GM18526 (cell line): ENCODE measurements at regions not wholly inside any gene's neighbourhood (a gene's known extent, or its start where the extent isn't known, plus 50 kb on each side); places are given as distances from the start of the nearest gene placed in this dataset.

Experiments used
- POLR2A ChIP-seq: IDR thresholded peaks from 3 replicates; pipeline ENCODE4 v1.6.1; 2011; ENCODE audit not compliant: insufficient read length; ENCODE audit errors: extremely low read depth

DNA sequence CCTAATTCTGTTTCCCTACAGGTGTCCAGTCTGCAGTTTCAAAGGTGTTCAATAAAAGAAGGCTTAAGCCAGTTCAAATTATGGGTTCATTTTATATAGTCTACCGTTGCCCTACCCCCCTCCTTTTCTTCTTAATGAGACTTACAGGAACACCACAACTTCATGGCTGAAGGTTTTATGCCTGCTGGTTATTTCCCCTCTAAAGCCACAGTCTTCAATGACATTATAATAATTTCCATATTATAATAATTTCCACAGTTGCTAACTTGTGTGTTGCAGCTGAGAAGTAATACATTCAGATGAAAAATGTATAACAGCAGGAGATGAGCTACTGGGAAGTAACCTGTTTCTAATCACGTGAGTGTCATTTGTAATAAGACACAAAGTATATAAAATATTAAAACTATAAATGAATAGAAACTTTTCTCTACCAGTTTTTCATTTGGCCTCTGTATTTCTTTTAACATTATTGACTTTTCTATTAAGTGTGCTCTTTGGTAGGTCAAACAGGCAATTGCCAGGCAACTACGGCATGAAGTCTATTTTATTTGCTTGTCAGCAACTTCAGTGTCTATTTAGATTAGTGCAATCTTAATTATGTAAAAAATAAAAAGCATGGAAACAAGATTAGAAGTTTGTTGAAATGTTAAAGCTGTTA lies 120.5 kb upstream of the HMHB1 start:
- no peak for TF ChIP-seq POLR2A

GRCh38 chr5:143687604-143688003 lies 124.4 kb upstream of the HMHB1 start:
- no peak for TF ChIP-seq POLR2A

DNA sequence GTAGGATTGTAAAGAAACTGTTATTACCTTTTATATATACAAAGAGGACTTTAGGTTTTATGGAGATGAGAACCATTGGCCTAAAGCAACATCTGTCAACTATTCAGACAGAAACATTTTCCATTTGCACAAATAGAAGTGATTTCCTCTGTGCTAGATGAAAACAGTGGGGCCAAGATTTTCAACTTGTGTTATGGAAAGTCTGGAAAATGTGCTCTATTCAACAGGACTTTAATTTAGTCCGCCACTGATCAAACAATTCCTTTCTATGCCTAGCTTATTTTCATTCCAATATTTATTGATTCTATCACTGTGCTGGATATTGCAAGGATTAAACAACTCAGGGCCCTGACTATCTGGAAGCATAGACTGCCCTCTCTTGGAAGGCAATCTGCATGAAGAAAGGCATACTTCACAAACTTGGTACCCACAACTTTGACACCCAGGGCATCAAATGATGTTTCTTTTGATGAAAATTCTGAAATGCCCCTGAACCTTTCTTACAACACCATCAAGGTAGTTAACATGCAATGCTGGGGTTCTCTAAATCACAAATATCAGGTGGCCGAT lies 126.6 kb upstream of the HMHB1 start:
- TF ChIP-seq POLR2A, result no peak

- TF ChIP-seq POLR2A, result no peak
Measured at GRCh38 chr5:143683459-143683858, 128.5 kb upstream of the HMHB1 start.

DNA sequence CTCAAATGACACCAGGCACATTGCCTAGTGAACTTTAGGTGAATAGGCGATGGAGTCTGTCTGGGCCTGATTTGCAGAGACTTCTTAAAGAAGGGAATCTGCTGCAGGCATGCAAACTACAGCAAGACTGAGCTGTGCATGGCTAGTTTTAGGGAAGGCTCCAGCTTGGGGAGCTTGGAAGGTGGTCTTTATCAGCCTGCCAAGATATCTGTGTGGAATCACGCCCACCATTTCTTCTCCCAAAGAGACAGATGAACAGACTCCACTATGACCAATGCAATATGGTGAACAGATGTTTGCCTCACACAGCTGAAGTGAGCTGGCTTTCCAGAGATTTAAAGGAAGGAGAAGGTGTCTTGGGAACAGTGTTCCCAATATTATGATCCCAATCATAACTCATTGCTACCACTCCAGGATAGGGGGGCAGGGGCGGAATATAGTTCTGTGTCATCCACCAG lies 129.0 kb upstream of the HMHB1 start:
- TF ChIP-seq POLR2A, result no peak

DNA sequence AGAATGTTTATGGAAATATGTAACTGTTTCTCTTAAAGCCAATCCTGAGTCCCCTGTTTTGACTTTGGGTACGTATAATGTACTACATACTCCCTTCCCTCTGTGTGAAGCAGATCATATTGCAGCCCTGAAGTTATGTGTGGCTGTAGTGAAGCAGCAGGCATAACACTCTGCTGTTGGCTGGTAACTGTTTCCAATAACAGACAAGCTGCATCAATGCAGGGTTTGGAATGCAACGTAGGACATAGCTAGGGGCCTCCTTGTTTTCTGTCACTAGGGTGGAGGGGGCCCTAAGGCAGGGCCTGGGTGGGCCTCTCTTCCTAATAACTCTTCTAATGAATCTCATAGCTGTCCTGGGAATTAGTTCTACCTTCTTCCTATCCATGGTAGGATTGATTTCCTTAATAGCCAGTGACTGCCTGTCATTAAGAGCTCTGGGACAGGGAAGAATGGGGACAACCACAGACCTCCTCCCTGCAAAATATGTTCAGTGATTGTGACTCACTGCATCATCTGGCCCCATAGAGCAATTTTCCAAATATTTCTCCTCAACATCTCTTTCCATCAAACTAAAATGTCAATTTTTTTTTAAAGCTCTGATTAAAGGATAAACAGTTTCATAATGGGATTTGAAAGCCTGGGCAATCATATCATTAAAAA lies 129.6 kb upstream of the HMHB1 start:
- no peak for TF ChIP-seq POLR2A

- TF ChIP-seq POLR2A, result no peak
Measured at GRCh38 chr5:143680672-143681259, 131.2 kb upstream of the HMHB1 start.

DNA sequence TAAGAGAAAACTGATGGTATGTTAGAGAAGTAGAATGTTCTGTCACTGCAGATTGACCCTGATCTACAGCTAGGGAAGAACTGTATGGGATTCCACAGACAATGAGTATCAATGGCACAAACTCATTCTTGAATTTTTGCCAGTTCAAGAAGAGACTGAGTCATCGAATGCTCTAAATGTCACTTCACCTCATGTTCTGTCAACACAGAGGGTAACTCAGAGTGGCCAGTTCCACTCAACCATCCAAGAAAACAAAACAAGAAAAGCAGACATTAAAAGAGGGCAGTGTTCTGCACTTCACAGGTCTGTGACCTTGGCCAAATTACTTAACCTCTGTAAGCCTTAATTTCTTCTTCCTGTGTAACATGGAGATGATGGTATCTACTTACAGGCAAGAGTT lies 132.2 kb upstream of the HMHB1 start:
- no peak for TF ChIP-seq POLR2A

DNA sequence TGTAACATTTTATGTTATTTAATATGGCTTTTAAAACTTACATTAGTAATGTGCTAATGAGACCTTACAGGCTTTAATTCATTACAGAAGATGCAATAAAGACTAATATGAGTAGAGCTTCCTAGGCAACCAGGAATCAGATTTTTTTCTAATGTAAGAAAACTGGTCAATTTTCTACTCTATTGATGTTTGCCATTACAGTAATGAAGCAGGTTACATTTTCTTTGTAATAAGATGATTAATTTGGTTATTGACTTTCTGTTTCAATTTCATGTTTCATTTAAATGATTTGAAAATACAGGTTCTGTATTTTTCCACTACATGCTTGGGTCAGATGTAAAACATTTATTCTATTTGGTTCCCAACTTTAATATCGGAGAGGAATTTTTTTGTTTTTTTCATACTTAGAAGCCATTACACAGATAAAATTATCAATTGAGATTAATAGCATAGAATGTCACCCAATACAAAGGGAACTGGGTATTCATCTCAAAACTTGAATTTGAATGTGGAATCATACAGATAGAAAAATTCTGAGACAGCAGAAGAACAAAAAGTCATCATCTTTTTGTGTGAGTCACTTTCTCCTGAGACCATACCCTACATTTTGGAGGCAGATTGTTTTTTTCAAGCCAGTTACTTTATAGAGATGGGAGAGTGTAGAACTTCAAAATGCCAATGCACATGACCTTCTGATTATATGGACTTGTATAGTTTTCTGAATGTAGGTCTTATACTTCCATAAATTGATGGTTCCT lies 133.6 kb upstream of the HMHB1 start:
- no peak for TF ChIP-seq POLR2A

DNA sequence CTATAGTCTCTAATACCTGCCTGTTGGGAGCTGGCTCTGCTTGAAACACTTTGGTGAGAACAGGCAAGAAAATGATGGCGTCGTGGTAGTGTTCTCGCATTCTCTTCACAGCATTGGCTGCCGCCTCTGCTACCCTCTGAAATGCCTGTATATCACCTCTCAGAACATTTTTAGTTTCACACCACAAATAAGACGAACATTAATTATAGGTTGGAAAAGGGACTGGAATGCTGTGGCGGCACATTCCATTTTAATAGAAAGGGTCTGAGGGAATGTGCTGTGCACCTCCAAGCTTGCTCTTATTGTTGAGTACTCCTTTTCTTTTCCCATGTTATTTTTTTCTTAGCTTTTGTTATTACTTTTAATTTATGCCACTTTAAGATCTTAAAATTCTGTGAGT lies 134.6 kb upstream of the HMHB1 start:
- TF ChIP-seq POLR2A, result no peak

GRCh38 chr5:143676802-143677201 lies 135.2 kb upstream of the HMHB1 start:
- TF ChIP-seq POLR2A, result no peak

DNA sequence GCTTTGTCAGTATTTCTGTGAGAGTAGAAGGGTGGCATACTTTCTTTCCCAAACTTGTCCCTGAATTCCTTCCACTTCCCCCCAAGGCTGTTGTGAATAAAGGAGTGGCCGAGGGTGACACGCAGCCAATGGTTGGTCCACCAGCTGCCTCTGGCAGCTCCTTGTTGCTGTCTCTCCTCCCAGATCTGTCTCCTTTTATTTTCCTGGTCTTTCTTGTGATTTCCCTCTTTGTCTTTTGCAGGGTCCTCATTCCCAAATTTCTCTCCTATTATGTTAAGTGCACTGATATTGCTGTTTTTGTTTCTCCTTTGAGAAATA lies 137.5 kb upstream of the HMHB1 start:
- TF ChIP-seq POLR2A, result no peak

DNA sequence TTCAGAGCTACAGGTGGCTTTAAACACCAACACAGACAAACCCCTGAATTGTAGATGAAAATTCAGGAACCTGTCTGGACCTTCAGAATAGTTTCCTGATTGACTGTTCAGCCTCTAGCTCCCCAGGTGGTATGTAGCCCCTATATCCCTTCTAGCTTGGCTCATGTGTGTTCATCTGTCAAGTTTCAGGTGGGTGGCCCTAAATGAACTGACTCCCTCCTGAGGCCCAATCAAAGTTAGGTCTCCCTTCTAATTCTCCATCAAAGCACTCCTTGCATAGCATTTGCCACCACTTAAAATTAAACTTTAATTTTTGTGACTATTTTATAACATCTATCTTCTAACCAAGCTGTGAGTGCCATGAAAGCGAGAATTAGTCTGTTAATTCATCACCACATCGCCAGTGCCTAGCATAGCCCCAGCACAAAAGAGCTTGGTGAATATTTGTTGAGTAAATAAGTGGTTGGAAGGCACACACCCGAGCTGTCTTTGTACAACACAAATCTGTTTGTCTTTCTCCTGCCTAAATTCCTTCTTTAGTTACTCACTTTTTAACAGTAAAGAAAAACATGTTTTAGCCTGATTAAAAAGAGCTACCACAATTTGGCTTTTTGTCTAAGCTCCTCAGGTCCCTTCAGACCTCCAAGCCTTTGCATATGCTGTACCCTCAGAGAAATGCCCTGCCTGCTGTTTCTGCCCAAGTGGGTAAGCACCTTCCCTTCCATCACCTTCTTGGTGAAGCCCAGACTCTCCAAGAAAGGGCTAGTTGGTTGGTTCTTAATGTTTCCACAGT lies 138.1 kb upstream of the HMHB1 start:
- no peak for TF ChIP-seq POLR2A

- no peak for TF ChIP-seq POLR2A
Measured at GRCh38 chr5:143672806-143673205, 139.2 kb upstream of the HMHB1 start.
